HFFc6 (cell line): ENCODE measurements at regions not wholly inside any gene's neighbourhood (a gene's known extent, or its start where the extent isn't known, plus 50 kb on each side); places are given as distances from the start of the nearest gene placed in this dataset.

Experiments used
- DNase-seq: peaks from one replicate; pipeline ENCODE4 v3.0.0-alpha.2; 2018
- H3K27ac Mint-ChIP-seq: 2 replicates; pipeline ENCODE4 v1.8.0; 2020; ENCODE audit warnings: mild to moderate bottlenecking, mixed read lengths
- H3K27me3 Mint-ChIP-seq: 2 replicates; pipeline ENCODE4 v1.8.0; 2021; ENCODE audit warnings: mild to moderate bottlenecking, moderate library complexity, mixed read lengths; ENCODE audit not compliant: insufficient read depth
- H3K36me3 Mint-ChIP-seq: 2 replicates; pipeline ENCODE4 v1.8.0; 2021; ENCODE audit warnings: low read depth, mixed read lengths
- H3K4me1 Mint-ChIP-seq: 2 replicates; pipeline ENCODE4 v1.8.0; 2020; ENCODE audit warnings: low read depth, mixed read lengths
- H3K4me3 Mint-ChIP-seq: 2 replicates; pipeline ENCODE4 v1.8.0; 2020; ENCODE audit warnings: mild to moderate bottlenecking, moderate library complexity, mixed read lengths
- H3K9me3 Mint-ChIP-seq: 2 replicates; pipeline ENCODE4 v1.8.0; 2020; ENCODE audit warnings: mild to moderate bottlenecking, mixed read lengths
- TF ChIP-seq, protein P1 (sequence below): fragments of 200-600 bp; sonication (generic); IDR thresholded peaks from 2 replicates; pipeline ENCODE4 v1.5.0; 2021; ENCODE audit warnings: antibody characterized with exemption, mild to moderate bottlenecking

DNA sequence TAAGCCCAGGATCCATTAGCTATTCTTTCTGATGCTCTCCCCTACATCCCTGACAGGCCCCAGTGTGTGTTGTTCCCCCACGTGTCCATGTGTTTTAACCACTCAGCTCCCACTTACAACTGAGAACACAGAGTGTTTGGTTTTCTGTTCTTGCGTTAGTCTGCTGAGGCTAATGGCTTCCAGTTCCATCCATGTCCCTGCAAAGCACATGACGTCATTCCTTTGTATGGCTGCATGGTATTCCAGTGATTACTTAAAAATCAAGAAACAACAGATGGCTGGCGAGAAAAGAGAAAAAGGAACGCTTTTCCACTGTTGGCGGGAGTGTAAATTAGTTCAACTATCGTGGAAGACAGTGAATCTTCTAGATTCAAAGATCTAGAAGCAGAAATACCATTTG, 556.0 kb downstream of the PTPRC start:
- peaks cover 1% of the 10 kb centered on the region for H3K27me3 Mint-ChIP-seq
- no peak for DNase-seq
- H3K4me3 Mint-ChIP-seq: no peak overlapping the region
- peaks cover 14% of the 10 kb centered on the region for H3K4me1 Mint-ChIP-seq
- no peaks in the 10 kb centered on the region for H3K9me3 Mint-ChIP-seq
- TF ChIP-seq, protein P1, sequence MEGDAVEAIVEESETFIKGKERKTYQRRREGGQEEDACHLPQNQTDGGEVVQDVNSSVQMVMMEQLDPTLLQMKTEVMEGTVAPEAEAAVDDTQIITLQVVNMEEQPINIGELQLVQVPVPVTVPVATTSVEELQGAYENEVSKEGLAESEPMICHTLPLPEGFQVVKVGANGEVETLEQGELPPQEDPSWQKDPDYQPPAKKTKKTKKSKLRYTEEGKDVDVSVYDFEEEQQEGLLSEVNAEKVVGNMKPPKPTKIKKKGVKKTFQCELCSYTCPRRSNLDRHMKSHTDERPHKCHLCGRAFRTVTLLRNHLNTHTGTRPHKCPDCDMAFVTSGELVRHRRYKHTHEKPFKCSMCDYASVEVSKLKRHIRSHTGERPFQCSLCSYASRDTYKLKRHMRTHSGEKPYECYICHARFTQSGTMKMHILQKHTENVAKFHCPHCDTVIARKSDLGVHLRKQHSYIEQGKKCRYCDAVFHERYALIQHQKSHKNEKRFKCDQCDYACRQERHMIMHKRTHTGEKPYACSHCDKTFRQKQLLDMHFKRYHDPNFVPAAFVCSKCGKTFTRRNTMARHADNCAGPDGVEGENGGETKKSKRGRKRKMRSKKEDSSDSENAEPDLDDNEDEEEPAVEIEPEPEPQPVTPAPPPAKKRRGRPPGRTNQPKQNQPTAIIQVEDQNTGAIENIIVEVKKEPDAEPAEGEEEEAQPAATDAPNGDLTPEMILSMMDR: no peak
- no peak overlapping the region for H3K27ac Mint-ChIP-seq
- no peaks in the 10 kb centered on the region for H3K36me3 Mint-ChIP-seq

- peaks cover 14% of the 10 kb centered on the region for H3K4me1 Mint-ChIP-seq
- TF ChIP-seq, protein P1: no peak
- peaks cover 1% of the 10 kb centered on the region for H3K27me3 Mint-ChIP-seq
- DNase-seq: no peak
- no peaks in the 10 kb centered on the region for H3K9me3 Mint-ChIP-seq
- no peak overlapping the region for H3K27ac Mint-ChIP-seq
- no peaks in the 10 kb centered on the region for H3K36me3 Mint-ChIP-seq
- no peak overlapping the region for H3K4me3 Mint-ChIP-seq
Observed at GRCh38 chr1:199197695-199198094, 558.9 kb downstream of the PTPRC start.

GRCh38 chr1:199202331-199202730, 563.5 kb downstream of the PTPRC start:
- Mint-ChIP-seq H3K9me3 (no peaks in the 10 kb centered on the region), H3K4me3 (no peak overlapping the region), H3K27ac (no peak overlapping the region)

DNA sequence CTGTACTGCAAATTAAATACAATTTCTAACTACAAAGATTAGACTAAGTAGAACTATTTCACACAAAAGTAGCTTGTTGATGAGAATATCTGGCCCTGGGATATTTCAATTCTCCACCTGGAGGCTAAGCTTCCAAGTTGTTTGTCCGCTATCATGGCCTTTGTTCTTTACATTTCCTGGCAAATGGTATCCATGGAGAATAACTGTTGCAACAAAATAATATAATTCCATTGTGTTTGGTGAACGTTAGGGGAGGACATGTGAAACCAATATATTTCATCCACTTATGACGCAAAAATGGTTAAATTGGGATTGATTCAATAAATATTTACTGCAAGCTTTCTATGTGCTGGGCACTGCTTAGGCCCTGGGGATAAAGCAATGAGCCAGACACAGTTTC, 565.4 kb downstream of the PTPRC start:
- Mint-ChIP-seq H3K27ac (no peak overlapping the region), H3K36me3 (no peaks in the 10 kb centered on the region), H3K9me3 (no peaks in the 10 kb centered on the region), H3K27me3 (no peaks in the 10 kb centered on the region), H3K4me1 (peaks cover 16% of the 10 kb centered on the region), H3K4me3 (no peak overlapping the region)
- no peak for DNase-seq
- TF ChIP-seq, protein P1: no peak

More at GRCh38 chr1:199202331-199202730, 563.5 kb downstream of the PTPRC start:
- H3K4me1 Mint-ChIP-seq: peaks cover 19% of the 10 kb centered on the region
- DNase-seq: no peak
- H3K36me3 Mint-ChIP-seq: no peaks in the 10 kb centered on the region
- TF ChIP-seq, protein P1: no peak
- H3K27me3 Mint-ChIP-seq: peaks cover 1% of the 10 kb centered on the region

GRCh38 chr1:199205740-199206441, 567.1 kb downstream of the PTPRC start:
- no peak for DNase-seq
- Mint-ChIP-seq H3K9me3 (no peaks in the 10 kb centered on the region), H3K27me3 (no peaks in the 10 kb centered on the region), H3K36me3 (no peaks in the 10 kb centered on the region), H3K27ac (no peak overlapping the region), H3K4me3 (no peak overlapping the region), H3K4me1 (peaks cover 11% of the 10 kb centered on the region)
- TF ChIP-seq, protein P1: no peak
